NCI-H2227 (cell line): ENCODE measurements at regions not wholly inside any gene's neighbourhood (a gene's known extent, or its start where the extent isn't known, plus 50 kb on each side); places are given as distances from the start of the nearest gene placed in this dataset.
"Not testable (repeated sequence)": the region's sequence is repeated elsewhere in the genome, so short reads cannot be mapped to it uniquely, and the experiment has no call there.

Source experiments
- DNase-seq: peaks from one replicate; lab custom pipeline; 2025; ENCODE audit not compliant: unreplicated experiment; lab: John Stamatoyannopoulos, UW

DNA sequence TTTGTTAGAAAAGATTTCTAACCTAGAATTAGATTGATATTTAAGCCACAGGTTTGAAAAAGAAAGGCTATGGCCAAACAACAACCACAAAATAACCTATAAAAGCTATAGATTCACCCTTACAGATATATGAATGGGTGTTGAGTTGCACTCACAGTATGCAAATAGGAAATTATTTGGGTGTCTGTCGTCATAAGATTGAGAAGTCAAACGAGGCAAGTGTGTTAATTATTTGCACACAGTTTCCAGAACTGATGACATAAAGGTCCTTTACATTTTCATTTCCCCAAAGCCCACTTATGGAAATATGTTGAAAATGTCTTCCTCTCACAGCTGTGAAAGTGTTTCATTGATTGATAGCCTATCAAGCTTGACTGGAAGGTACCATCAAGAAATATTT is 101.2 kb upstream of the CXCL13 start:
- no peak for DNase-seq

DNA sequence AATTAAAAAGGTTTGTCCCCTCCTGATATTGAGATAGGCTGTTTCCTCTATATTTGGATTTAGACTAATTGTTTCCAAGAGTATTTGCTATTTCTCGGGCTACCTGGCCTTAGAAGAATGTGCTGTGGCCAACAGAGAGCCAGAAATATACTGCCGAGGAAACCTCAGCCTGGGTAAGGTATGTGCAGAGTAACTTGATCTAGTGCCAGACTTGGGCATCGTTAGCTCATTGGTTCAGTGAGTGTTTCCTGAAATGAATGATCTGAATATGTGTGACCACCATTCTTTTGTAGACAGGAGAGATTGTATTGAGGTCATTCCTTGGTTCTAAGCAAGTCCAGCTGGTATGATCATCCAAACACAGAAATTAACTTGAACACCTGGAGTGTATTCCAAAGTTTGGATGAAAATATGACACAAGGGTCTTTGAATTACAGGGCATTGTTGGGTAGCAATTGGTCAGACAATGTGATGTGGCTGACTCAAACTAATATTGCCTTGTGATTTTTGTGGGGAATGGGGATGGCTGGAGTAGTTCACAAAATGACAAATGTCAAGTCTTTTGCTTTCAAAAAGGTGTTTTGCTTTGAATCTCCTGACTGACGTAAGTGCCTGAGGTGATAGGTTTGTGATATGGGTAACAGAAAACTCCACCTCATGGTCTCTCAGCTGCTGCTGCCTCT is 100.2 kb upstream of the CXCL13 start:
- DNase-seq: no peak

DNA sequence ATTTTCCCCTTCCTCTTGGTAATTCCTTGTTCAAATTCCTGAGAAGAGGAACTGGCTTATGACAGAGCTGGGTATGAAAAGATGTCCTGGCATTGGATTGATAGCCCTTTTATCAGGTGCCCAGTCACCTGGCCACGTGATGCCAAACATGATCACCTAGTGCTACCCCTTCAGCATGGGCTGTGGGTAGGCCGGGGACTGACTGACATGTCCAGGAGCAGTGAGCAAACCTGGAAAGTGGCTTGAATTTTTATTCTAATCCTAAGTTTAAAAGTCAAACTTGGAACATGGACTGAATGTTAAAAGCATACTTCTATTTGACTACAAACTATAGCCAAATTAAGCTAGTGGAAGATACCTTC is 99.7 kb upstream of the CXCL13 start:
- no peak for DNase-seq

DNA sequence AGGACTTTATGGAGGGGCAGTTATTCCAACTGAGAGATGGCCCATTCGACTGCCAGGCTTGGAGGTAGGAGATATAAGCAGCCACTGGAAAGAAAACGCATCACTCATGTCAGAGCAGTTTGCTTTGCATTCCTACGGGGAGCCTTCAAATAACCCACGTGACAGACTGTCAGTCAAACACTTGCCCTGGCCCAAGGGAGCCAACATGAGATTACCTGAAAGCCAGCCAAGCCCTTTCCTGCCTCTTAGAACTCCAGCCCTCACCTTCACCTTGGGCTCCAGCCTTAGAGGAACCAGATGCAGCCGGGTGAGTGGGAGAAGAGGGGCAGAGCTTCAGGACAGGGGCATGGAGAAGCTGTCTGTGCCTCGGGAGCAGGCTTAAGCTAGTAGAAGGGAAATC is 95.3 kb upstream of the CXCL13 start:
- DNase-seq: no peak

DNA sequence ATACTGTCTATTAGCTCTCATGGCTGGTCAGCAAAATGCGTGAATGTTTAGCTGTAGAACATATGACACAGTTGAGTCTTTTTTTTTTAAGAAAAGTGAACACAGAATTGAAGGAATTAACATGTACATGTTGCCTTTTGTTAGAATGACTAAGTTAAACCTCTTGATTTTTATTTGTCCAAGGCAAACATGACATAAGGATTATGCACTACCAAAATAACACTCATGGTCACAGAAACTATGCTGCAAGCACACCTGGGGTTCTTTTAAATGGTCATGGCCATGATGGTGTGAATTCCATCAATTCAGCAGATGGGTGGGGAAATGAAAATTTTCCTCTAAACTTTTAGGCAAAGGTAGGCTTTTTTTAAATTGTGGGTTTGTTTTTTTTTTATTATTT is 80.1 kb upstream of the CXCL13 start:
- DNase-seq: no peak

DNA sequence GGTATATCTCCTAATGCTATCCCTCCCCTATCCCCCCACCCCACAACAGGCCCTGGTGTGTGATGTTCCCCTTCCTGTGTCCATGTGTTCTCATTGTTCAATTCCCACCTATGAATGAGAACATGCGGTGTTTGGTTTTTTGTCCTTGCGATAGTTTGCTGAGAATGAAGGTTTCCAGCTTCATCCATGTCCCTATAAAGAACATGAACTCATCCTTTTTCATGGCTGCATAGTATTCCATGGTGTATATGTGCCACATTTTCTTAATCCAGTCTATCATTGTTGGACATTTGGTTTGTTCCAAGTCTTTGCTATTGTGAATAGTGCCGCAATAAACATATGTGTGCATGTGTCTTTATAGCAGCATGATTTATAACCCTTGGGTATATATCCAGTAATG is 77.7 kb upstream of the CXCL13 start:
- DNase-seq: not testable (repeated sequence)

DNA sequence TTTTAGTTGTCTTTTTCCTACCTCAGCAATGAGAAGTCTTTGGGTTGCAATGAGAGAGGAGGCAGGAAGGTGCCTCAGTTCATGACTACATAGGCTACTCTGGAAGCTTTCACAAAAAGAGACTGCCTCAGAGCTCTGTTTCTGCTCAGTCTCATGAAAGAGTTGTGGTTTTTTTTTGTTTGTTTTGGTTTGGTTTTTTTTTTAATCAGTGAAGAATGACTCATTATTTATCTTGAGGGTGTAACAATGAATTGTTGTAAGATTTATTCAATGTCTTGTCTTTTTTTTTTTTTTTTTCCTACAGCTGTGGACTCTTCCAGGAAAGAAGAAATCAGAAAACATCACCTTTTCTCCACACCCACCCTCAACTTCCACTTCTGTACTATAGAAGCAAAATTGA is 67.5 kb upstream of the CXCL13 start:
- no peak for DNase-seq

DNA sequence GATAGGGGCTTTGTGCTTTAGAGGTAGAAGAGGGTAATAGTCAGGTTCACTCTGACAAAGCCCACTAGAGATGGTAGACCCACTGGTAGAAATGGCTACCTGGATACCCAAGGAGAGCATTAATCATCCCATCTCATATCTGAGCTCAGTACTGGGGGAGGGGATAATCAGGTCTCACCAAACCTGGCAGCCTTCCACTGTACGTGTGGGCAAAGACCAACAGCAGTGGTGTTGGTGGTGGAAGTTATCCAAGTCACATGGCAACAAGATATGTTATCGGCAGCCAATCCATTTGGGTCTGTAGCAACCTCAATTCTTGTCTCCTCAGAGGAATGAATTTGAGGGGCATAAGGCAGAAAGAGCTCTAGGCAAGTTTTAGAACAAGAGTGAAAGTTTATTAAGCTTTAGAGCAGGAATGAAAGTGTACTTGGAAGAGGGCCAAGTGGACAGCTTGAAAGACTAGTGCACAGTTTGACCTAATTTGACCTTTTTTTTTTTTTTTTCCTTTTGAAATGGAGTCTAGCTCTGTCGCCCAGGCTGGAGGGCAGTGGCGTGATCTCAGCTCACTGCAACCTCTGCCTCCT is 67.0 kb upstream of the CXCL13 start:
- no peak for DNase-seq
